Retinal pigment epithelial cell (primary cell): ENCODE measurements at regions not wholly inside any gene's neighbourhood (a gene's known extent, or its start where the extent isn't known, plus 50 kb on each side); places are given as distances from the start of the nearest gene placed in this dataset.

ENCODE experiments used
- DNase-seq: peaks from one replicate; pipeline ENCODE4 v3.0.0-alpha.2; 2010; ENCODE audit warnings: low read depth
- H3K4me3 ChIP-seq: 2 replicates; pipeline ENCODE4 v1.5.1; 2011; ENCODE audit warnings: mild to moderate bottlenecking, low read length, control low read depth, moderate library complexity
- TF ChIP-seq, protein P1 (sequence below): conservative IDR thresholded peaks from 2 replicates; pipeline ENCODE4 v1.5.1; 2011; ENCODE audit warnings: low read depth, low read length, control low read depth, inconsistent platforms

DNA sequence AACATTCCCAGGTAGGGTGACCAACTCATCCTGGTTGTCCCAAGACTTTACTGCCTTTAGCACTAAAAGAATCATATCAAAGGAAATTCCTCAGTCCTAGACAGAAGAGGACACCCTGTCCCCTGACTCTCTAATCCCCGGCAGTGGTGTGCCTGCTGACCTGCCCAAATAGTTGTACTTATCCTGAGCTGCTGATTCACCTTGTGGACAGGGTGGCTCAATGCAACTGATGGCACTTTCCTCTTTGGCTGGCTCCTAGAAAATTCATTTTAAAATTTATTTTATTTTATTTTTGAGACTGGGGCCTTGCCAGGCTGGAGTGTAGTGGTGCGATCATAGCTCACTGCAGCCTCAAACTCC, 111.7 kb downstream of the JCAD start:
- H3K4me3 ChIP-seq = no peak overlapping the region
- TF ChIP-seq, protein P1, sequence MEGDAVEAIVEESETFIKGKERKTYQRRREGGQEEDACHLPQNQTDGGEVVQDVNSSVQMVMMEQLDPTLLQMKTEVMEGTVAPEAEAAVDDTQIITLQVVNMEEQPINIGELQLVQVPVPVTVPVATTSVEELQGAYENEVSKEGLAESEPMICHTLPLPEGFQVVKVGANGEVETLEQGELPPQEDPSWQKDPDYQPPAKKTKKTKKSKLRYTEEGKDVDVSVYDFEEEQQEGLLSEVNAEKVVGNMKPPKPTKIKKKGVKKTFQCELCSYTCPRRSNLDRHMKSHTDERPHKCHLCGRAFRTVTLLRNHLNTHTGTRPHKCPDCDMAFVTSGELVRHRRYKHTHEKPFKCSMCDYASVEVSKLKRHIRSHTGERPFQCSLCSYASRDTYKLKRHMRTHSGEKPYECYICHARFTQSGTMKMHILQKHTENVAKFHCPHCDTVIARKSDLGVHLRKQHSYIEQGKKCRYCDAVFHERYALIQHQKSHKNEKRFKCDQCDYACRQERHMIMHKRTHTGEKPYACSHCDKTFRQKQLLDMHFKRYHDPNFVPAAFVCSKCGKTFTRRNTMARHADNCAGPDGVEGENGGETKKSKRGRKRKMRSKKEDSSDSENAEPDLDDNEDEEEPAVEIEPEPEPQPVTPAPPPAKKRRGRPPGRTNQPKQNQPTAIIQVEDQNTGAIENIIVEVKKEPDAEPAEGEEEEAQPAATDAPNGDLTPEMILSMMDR = peak; percentile 32
- no peak for DNase-seq

DNA sequence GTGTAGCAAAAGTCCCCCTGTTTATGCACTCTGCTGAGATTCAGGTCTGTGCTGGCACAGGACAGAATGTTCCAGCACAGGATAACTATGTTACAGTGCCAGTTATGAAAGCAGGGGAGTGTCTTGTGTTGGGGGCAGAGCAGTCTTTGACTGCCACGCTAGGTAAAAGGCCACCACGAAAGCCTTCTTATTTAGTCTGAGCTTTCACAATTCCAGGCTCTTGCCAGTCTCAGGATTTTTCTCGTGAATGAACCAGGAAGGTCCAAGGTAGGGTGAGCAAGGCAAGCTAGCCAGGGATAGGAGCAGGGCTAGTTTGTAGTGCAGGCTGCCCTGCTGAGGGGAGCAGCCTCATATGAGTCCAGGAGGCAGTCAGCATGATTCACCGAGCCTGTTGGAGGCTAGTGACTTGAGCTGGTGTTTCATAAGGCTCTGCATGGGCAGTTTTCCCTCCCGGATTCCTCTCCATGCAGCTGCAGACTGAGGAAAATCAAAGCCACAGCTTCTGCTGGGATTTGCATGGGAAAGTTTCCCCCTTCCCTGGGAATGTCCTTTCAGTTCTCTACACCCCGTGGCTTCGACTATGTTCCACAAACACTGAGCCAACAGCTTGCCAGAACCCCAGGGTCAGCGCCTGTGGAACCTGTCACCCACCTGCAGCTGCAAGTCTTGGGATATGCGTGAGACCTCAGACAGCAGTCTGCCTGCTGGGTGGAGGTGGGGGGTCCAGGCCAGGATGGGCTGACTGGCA, 112.3 kb downstream of the JCAD start:
- DNase-seq = peak; percentile 55
- no peak overlapping the region for H3K4me3 ChIP-seq
- TF ChIP-seq, protein P1 = no peak

DNA sequence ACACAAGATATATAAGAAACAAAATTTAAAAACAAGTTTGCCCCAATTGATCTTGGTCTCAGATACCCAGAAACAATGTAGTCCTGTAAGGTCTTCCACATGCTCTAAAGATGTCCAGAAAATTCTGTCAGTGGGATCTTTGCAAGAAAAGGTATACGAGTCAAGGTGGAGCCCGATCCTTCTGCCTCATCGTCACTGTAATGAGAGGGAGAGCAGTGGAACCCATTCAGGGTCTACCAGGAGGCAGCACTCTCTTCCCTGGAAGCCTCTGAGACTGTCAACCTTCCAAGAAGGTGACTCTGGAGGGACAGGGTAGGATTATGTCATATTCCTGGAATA, 112.8 kb downstream of the JCAD start:
- DNase-seq = no peak
- no peak overlapping the region for H3K4me3 ChIP-seq
- TF ChIP-seq, protein P1 = no peak

DNA sequence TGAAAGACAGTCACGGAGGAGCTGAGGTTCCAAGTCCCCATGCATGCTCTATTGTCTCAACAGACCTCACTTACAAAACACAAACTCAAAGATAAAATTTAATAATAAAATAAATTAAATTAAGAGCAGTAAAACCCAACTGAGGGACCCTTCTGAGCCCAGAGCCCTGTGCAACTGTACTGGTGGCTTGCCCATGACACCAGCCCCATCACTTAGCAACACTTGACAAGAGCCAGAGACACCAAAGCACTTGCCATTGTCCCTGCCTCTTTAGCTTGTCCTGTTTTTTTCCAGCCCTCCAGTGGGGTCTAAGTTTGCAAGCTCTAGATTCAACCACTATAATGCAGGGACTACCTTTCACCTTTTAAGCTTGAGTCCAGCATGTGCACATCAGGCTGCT, 117.9 kb downstream of the JCAD start:
- TF ChIP-seq, protein P1 = no peak
- H3K4me3 ChIP-seq = no peak overlapping the region
- DNase-seq = no peak

DNA sequence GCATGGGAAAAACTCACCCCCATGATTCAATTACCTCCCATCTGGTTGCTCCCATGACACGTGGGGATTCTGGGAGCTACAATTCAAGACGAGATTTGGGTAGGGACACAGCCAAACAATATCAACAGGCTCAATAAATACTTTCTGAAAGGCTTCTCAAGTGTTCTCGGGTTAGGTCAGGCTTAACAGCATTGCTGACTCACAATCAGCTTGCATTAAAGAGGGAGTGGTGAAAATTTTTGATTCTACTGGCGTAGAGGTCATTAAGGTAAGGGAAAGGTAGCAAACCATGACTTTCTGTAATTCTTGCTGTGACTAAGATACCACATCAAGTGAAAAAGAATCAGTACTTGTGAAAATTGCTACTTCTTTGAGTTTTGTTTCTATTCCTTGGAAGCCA, 126.4 kb downstream of the JCAD start:
- no peak for DNase-seq

DNA sequence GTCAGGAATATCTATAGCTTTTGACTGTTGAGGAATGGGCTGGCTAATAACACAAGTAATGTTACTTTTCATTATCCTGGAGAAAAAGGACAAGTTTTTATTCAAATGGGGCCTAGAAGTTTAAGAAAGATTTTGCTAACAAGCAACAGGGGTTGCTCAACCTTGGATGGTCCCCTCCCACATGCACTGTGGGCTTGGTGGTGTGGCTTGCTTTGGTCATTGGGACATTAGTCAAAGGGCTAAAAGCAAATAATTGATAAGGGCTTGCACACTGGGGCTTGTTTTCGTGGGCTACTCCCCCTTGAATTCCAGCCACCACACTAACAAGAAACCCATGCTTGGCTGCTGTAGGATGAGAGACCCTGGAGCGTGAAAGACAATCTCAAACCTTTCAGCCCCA, 127.6 kb downstream of the JCAD start:
- H3K4me3 ChIP-seq = no peak overlapping the region
- DNase-seq = no peak
- TF ChIP-seq, protein P1 = no peak

More for the DNA sequence above, 126.4 kb downstream of the JCAD start:
- TF ChIP-seq, protein P1 = no peak
- H3K4me3 ChIP-seq = no peak overlapping the region

DNA sequence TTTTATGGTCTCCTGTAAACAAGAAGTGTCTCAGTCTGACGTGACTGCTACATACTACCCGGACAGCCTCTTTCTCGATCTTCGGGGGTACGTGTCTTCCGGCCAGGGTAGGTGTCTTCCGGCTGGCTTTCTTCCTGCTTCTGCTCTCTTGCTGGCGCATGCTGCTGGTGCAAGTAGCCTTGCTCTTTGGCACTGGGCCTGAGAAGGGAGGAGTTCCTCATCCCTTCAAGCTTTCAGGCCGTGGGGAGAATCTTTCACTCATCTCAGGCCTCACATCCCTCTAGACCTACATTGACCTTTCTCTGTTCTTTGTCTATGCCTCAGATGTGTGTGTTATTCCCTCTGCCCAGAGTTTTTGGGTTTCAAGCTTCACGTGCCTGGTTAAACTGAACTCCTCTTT, 130.4 kb downstream of the JCAD start:
- TF ChIP-seq, protein P1 = no peak
- H3K4me3 ChIP-seq = no peak overlapping the region
- DNase-seq = no peak
